Globus pallidus (tissue), 1 donor: ENCODE measurements at regions not wholly inside any gene's neighbourhood (a gene's known extent, or its start where the extent isn't known, plus 50 kb on each side); places are given as distances from the start of the nearest gene placed in this dataset.
"Not testable (repeated sequence)": the region's sequence is repeated elsewhere in the genome, so short reads cannot be mapped to it uniquely, and the experiment has no call there.

Source experiments
- DNase-seq: peaks from one replicate; pipeline ENCODE4 v3.0.0-alpha.2; 2015; ENCODE audit warnings: low spot score

- DNase-seq: peak; percentile 47
Observed at GRCh38 chr5:98309785-98310598, 463.5 kb upstream of the RGMB start.

- no peak for DNase-seq
Observed at GRCh38 chr5:98314292-98314691, 459.2 kb upstream of the RGMB start.

- no peak for DNase-seq
Observed at GRCh38 chr5:98318386-98318785, 455.1 kb upstream of the RGMB start.

DNA sequence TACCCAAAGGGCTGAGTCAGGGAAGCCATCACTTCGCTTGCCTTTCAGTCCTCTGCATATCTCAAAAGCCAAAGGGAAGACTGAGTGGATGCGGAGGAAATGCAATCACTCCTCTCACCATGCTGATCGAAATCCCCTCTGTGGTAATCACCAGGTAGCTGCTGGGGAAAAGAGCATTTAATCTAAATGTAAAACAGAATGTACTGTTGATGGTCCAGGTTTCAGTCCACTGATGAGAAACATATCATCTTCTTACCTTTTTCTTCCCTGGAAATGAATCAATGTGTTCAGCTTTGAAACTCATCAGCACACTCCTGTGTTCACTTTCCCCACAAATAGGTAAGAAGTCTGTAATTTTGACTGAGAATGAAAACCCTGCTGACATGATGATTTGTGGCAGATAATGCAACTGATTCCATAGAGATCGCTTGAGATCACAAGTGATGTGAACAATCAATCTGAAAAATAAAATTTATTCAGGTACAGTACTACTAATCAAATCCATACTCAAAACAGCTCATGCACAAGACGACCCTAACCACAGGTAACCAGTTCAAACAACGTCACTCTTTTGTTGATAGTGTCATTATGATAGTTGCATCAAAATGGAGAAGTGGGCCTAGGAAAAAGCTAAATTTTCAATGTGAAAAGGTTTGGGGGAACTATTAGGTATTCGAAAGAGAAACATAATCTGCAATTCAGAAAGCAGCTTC lies 454.0 kb upstream of the RGMB start:
- no peak for DNase-seq

DNA sequence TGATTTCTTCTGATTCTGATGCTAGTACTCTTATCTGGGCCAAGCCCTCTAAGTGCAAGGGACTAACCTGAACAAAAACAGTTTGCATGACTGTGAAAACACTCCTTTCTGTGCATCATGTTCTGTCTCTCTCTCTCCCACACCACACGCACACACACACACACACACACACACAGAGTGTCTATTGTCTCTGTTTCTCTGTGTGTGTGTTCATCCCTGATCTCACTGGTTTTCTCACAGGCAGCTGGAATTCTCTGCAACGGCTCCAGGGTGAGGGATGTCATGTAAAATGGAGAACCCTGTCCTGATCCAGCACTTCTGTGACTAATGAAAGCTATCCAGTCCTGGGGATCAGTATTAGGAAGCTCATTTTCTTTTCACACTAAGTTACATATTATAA lies 453.1 kb upstream of the RGMB start:
- DNase-seq: peak; percentile 35

DNA sequence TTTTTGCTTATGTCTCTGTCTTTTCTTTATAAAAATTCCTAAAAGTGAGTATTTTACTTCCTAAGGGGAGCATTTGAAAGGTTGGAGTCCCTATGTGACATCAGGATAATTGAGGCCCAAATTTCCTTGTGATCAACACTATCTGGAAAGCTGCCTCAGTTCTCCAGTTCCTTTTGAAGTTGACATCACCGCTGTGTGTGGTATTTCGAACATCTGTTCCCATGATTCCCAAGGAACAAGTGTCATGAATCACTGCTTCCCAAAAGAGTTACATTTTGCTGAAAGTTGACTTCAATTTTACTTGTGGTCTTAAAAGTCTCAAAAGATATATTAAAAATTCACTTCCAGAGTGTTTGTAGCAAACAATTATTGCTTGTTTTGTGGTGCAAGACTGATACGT lies 452.1 kb upstream of the RGMB start:
- no peak for DNase-seq

DNA sequence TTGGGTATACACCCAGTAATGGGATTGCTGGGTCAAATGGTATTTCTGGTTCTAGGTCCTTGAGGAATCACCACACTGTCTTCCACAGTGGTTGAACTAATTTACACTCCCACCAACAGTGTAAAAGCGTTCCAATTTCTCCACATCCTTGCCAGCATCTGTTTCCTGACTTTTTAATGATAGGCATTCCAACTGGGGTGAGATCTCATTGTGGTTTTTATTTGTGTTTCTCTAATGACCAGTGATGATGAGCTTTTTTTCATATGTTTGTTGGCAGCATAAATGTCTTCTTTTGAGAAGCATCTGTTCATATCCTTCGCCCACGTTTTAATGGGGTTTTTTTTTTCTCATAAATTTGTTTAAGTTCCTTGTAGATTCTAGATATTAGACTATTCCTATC lies 448.3 kb upstream of the RGMB start:
- DNase-seq: not testable (repeated sequence)

- DNase-seq: no peak
Observed at GRCh38 chr5:98328015-98328414, 445.4 kb upstream of the RGMB start.

DNA sequence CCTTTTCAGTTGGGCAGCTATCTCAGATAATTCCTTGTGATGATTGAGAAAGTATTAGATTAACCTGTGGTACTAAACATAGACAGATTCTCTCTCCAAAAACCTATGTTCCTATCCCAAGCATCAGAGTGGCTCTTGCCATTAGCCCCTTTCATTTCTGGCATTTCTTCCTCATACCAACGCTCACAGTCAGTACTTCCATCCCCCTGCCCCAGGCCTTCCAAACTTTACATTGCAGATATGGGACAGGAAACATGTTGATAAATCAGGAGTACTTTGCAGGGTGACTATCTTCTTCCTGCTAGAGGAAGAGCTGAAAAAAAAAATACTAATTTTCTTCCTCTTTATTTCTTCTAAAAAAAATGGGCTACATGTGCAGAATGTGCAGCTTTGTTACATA lies 442.6 kb upstream of the RGMB start:
- DNase-seq: no peak

- no peak for DNase-seq
Observed at GRCh38 chr5:98333921-98334320, 439.5 kb upstream of the RGMB start.

- DNase-seq: no peak
Observed at GRCh38 chr5:98334946-98335345, 438.5 kb upstream of the RGMB start.

DNA sequence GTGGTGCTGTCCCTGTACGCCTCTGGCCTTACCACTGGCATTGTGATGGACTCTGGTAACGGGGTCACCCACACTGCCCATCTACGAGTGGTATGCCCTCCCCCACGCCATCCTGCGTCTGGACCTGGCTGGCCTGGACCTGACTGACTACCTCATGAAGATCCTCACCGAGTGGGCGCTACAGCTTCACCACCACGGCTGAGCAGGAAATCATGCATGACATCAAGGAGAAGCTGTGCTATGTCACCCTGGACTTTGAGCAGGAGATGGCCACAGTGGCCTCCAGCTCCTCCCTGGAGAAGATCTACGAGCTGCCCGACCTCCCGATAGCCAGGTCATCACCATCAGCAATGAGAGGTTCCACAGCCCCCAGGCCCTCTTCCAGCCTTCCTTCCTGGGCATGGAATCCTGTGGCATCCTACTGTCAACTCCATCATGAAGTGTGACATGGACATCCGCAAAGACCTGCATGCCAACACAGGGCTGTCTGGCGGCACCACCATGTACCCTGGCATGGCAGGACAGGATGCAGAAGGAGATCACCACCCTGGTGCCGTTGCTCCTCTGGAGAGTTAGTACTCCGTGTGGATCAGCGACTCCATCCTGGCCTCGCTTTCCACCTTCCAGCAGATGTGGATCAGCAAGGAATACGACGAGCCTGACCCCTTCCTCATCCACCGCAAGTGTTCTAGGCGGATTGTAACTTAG lies 434.2 kb upstream of the RGMB start:
- no peak for DNase-seq

DNA sequence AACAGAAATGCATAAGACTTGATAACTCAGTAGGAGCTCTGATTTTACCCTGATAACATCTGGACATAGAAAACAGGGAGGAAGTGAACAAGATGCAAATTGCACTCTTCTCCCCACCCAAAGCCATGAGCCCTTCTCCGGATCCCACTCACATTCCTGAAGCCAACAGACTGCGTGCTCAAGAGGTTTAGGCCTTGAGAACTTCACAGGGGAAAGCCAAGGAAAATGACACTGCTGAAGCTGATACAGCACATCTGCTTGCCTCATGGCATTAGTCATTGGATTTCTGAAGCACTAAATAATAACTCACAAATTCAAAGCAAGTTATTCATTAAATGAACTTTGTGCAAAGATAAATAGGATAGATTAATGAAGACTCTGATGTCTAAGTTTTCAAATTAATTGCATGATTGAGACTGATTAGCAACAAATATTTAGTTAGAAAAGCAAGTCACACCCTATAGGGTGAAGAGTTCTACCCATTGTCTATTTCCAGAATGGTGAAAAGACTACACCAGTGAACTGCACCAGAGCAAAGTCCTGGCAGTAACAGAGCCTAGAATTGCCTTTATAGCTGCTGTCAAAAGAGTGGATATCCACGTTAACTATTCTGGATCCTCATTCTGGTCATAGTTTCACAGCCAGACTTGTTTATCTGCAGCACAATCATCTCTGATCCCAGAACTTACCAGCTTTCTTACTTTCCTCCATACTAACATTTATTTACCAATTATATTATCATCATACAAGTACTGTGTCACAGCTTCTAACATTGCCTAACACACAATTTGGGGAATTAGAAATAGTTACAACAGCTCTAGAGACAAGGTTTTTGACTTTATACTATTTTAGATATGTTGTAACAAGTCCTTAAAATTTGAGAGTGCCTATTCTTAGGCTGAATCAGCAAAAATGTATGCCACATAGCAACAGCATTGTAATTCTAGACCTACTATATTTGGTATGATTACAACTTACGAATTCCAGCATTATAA lies 432.1 kb upstream of the RGMB start:
- no peak for DNase-seq

DNA sequence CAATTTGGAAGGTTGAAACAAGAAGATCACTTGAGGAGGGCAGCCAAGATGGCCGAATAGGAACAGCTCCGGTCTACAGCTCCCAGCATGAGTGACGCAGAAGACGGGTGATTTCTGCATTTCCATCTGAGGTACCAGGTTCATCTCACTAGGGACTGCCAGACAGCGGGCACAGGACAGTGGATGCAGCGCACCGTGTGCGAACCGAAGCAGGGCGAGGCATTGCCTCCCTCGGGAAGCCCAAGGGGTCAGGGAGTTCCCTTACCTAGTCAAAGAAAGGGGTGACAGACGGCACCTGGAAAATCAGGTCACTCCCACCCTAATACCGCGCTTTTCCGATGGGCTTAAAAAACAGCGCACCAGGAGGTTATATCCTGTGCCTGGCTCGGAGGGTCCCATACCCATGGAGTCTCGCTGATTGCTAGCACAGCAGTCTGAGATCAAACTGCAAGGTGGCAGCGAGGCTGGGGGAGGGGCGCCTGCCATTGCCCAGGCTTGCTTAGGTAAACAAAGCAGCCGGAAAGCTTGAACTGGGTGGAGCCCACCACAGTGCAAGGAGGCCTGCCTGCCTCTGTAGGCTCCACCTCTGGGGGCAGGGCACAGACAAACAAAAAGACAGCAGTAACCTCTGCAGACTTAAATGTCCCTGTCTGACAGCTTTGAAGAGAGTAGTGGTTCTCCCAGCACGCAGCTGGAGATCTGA lies 430.4 kb upstream of the RGMB start:
- not testable (repeated sequence) for DNase-seq

DNA sequence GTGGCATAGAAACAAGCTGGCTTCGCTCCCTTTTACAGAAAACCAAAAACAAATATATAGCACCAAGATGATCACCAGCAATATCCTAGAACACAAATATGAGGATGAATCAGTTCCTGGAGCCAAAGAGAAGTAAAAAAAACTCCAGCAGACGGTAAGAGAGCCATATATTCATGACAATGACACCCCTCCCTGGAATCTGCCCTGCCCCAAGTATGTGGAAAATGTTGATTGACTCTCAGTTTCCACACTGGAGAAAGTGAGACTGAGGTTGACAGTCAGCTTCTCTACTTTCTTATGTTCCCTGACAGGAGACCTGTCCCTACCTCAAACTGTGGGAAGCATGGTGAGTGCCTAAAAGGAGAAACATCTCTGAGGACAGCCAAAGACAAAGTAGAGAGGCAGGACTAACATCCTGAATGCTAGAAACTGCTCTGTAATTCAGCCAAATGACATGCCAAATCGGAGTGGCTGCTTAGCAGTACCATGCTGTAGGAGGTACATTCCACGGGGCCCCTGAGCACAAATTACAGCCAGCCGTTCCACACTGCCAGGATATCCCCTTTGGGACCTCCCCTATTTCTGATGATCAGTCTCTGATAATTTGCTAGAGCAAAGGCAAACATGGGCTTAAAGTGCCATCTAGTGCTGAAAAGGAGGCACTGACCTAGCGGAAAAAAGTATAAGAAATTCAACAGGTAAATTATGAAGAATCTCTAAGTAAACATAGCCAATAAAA lies 424.0 kb upstream of the RGMB start:
- DNase-seq: no peak

- no peak for DNase-seq
Observed at GRCh38 chr5:98349990-98350365, 423.5 kb upstream of the RGMB start.

- DNase-seq: no peak
Observed at GRCh38 chr5:98354922-98355321, 418.5 kb upstream of the RGMB start.

- DNase-seq: no peak
Observed at GRCh38 chr5:98360548-98360947, 412.9 kb upstream of the RGMB start.

DNA sequence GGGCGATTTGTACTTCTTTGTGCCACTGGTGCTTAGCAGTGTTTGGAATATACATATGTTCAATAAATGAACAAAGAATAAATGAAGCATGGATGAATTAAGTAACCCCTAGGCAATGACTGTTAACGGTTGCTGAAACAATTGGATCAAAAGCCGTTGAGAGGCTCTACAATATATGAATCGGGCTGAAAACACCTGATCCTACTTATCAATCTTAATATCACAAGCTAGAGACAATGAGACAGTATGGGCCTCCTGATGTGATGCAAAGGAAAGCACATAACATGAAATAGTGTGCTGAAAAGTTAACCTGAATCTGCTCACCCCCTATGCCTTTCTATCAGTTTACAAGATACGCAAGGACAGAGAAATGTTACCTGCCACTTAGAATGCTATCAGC lies 410.3 kb upstream of the RGMB start:
- DNase-seq: no peak

GRCh38 chr5:98364549-98364948 lies 408.9 kb upstream of the RGMB start:
- DNase-seq: no peak
